Smooth muscle cell (in vitro differentiated cells): ENCODE measurements at regions not wholly inside any gene's neighbourhood (a gene's known extent, or its start where the extent isn't known, plus 50 kb on each side); places are given as distances from the start of the nearest gene placed in this dataset.

Source experiments
- DNase-seq: peaks from one replicate; lab custom pipeline; 2025; ENCODE audit not compliant: unreplicated experiment; lab: John Stamatoyannopoulos, UW
- H2AFZ ChIP-seq: fragments of 200-600 bp; sonication (generic); 2 replicates; pipeline ENCODE4 v1.6.0; 2016; ENCODE audit warnings: antibody characterized with exemption, low read depth, mild to moderate bottlenecking
- H3F3A ChIP-seq: fragments of 200-600 bp; sonication (generic); 2 replicates; pipeline ENCODE4 v1.6.0; 2017; ENCODE audit warnings: antibody characterized with exemption, low read depth
- H3K27ac ChIP-seq: fragments of 200-600 bp; sonication (generic); 2 replicates; pipeline ENCODE4 v1.5.1; 2016; ENCODE audit warnings: low read depth, mild to moderate bottlenecking
- H3K27me3 ChIP-seq: fragments of 200-600 bp; sonication (generic); 2 replicates; pipeline ENCODE4 v1.6.1; 2016; ENCODE audit warnings: low read depth, mild to moderate bottlenecking
- H3K36me3 ChIP-seq: fragments of 200-600 bp; sonication (generic); 2 replicates; pipeline ENCODE4 v1.5.1; 2016; ENCODE audit warnings: low read depth
- H3K4me1 ChIP-seq: fragments of 200-600 bp; sonication (generic); 2 replicates; pipeline ENCODE4 v1.5.1; 2016; ENCODE audit warnings: low read depth
- H3K4me2 ChIP-seq: fragments of 200-600 bp; sonication (generic); 2 replicates; pipeline ENCODE4 v1.6.0; 2016; ENCODE audit warnings: mild to moderate bottlenecking
- H3K4me3 ChIP-seq: fragments of 200-600 bp; sonication (generic); 2 replicates; pipeline ENCODE4 v1.5.1; 2016; ENCODE audit warnings: mild to moderate bottlenecking
- H3K79me2 ChIP-seq: fragments of 200-600 bp; sonication (generic); 2 replicates; pipeline ENCODE4 v1.6.0; 2016; ENCODE audit warnings: low read depth, mild to moderate bottlenecking
- H3K9ac ChIP-seq: fragments of 200-600 bp; sonication (generic); 2 replicates; pipeline ENCODE4 v1.6.0; 2016; ENCODE audit warnings: low read depth
- H3K9me3 ChIP-seq: fragments of 200-600 bp; sonication (generic); replicated peaks from 2 replicates; pipeline ENCODE4 v1.5.1; 2016; ENCODE audit warnings: low read depth
- H4K20me1 ChIP-seq: fragments of 200-600 bp; sonication (generic); 2 replicates; pipeline ENCODE4 v1.6.0; 2016; ENCODE audit warnings: low read depth
- CTCF ChIP-seq: fragments of 200-600 bp; sonication (generic); IDR thresholded peaks from 2 replicates; pipeline ENCODE4 v1.5.1; 2017; ENCODE audit warnings: borderline replicate concordance, mild to moderate bottlenecking, antibody characterized with exemption; ENCODE audit not compliant: insufficient read depth, poor library complexity, severe bottlenecking
- WGBS: methylation state at CpG from one replicate; pipeline ENCODE4 v1.1.7; 2016; ENCODE audit warnings: low lambda C conversion rate; 5-methylcytosine and 5-hydroxymethylcytosine counted together

GRCh38 chr3:59118928-59119327 lies 69.1 kb upstream of the CFAP20DC start:
- no peak for TF ChIP-seq CTCF
- Histone ChIP-seq H3K4me1 (peaks cover 5% of the 10 kb centered on the region), H2AFZ (no peak overlapping the region), H4K20me1 (no peaks in the 10 kb centered on the region), H3F3A (no peaks in the 10 kb centered on the region), H3K79me2 (no peaks in the 10 kb centered on the region), H3K36me3 (no peaks in the 10 kb centered on the region), H3K4me3 (no peak overlapping the region), H3K27me3 (no peaks in the 10 kb centered on the region), H3K9ac (no peak overlapping the region), H3K9me3 (no peaks in the 10 kb centered on the region), H3K4me2 (no peak overlapping the region), H3K27ac (no peak overlapping the region)
- WGBS, result 92% methylated on average over 3 of the region's 3 CpGs
- no peak for DNase-seq

DNA sequence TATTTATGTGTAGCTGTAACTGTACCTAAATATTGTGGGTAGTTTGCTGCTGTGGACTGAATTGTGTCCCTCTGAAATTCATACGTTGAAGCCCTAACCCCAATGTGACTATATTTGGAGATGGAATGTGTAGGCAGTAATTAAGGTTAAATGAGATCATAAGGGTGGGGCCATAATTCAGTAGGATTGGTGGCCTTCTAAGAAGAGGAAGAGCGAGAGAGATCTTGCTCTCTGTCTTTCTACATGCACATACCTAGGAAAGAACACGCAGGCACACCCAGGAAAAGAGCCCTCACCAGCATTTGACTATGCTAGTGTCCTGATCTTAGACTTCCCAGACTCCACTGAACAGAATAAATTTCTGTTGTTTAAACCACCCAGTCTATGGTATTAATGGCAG lies 67.6 kb upstream of the CFAP20DC start:
- no peak for DNase-seq
- no peak overlapping the region for H2AFZ ChIP-seq
- no peak overlapping the region for H3K4me2 ChIP-seq
- no peaks in the 10 kb centered on the region for H3F3A ChIP-seq
- no peaks in the 10 kb centered on the region for H3K9me3 ChIP-seq
- no peaks in the 10 kb centered on the region for H4K20me1 ChIP-seq
- no peaks in the 10 kb centered on the region for H3K27me3 ChIP-seq
- peaks cover 5% of the 10 kb centered on the region for H3K4me1 ChIP-seq
- no peak overlapping the region for H3K9ac ChIP-seq
- WGBS, result 96% methylated on average over 3 of the region's 3 CpGs
- H3K27ac ChIP-seq, result no peak overlapping the region
- no peak overlapping the region for H3K4me3 ChIP-seq
- H3K79me2 ChIP-seq, result no peaks in the 10 kb centered on the region
- TF ChIP-seq CTCF, result no peak
- H3K36me3 ChIP-seq, result no peaks in the 10 kb centered on the region

DNA sequence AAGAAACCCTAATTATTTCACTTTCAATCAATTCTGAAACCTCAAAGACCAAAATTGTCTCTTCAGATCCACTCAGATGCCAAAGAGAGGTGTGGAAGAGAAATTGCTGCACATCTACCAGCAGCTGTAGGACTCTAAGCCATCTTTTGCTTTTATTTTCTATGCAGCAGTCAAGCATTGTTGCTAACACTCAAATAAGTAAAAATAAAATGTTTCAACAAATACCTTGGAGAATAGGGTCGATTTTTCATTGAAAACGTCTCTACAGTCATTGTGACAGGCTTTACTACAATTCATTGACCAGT lies 66.4 kb upstream of the CFAP20DC start:
- H3K4me2 ChIP-seq, result peak overlapping the region; percentile 73
- H3K9me3 ChIP-seq, result no peaks in the 10 kb centered on the region
- no peak for DNase-seq
- no peak overlapping the region for H3K27ac ChIP-seq
- no peaks in the 10 kb centered on the region for H3K27me3 ChIP-seq
- peak overlapping the region; percentile 80 for H2AFZ ChIP-seq
- no peak for TF ChIP-seq CTCF
- H3K4me1 ChIP-seq, result peaks cover 5% of the 10 kb centered on the region
- H3K4me3 ChIP-seq, result peak overlapping the region; percentile 11
- WGBS, result 87% methylated on average over 2 of the region's 2 CpGs
- no peaks in the 10 kb centered on the region for H3F3A ChIP-seq
- H3K36me3 ChIP-seq, result no peaks in the 10 kb centered on the region
- H4K20me1 ChIP-seq, result no peaks in the 10 kb centered on the region
- H3K79me2 ChIP-seq, result no peaks in the 10 kb centered on the region
- no peak overlapping the region for H3K9ac ChIP-seq

GRCh38 chr3:59115364-59116232 lies 65.8 kb upstream of the CFAP20DC start:
- 39% methylated on average over 8 of the region's 8 CpGs for WGBS
- peak overlapping the region; percentile 73 for H3K4me2 ChIP-seq

More at GRCh38 chr3:59115364-59116232, 65.8 kb upstream of the CFAP20DC start:
- H3K79me2 ChIP-seq, result no peaks in the 10 kb centered on the region
- no peak overlapping the region for H3K27ac ChIP-seq
- peak overlapping the region; percentile 80 for H2AFZ ChIP-seq
- no peak overlapping the region for H3K9ac ChIP-seq
- H3K9me3 ChIP-seq, result no peaks in the 10 kb centered on the region
- TF ChIP-seq CTCF, result no peak
- peaks cover 5% of the 10 kb centered on the region for H3K4me1 ChIP-seq
- H3K4me3 ChIP-seq, result peak overlapping the region; percentile 11
- H4K20me1 ChIP-seq, result no peaks in the 10 kb centered on the region
- H3K36me3 ChIP-seq, result no peaks in the 10 kb centered on the region
- no peak for DNase-seq
- no peaks in the 10 kb centered on the region for H3K27me3 ChIP-seq
- no peaks in the 10 kb centered on the region for H3F3A ChIP-seq
